ENCODE measurements at regions not wholly inside any gene's neighbourhood (a gene's known extent, or its start where the extent isn't known, plus 50 kb on each side); places are given as distances from the start of the nearest gene placed in this dataset.

DNA sequence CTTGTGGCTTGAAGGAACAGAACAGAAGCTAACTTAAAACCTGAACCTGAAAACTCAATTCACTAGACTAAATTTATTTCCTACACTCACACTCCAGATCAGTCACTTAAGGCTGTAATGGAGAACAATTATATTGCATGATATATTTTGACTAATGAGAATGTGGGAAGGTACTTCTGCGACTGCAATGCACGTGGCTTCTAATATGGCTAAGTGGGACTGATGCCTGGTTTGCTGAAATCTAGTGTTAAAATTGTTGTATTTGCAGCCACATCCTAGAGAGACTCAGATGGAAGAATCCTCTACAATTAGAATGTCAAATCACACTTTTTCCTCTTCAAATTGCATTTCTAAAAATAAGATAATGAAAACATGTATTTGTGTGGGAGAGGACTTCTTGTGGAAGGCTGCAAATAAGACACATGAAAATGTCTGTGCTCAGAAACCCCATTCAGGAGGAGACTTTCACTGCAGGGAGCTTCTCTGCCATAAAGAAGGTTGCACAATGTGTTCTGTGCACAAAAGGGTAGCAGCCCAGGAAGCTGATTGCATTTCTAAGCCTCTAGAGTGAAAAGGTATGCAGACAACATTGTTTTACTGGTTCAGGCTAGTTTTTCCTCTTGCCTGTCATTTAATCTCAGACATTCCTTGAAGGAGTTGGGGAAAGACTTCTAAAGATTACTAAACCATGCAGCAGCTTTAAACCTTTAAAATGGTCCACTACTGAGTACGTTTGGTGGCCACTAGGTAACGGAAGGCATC, 224.3 kb downstream of the NEDD1 start:
- Histone ChIP-seq H3K36me3 (replicated peaks in 1 of 2; ENCODE audit: control insufficient read depth in 1 of 2, insufficient read depth in 2 of 2, low read length in 2 of 2) (no peaks in the 10 kb centered on the region), H3K27me3 (ENCODE audit: control insufficient read depth in 1 of 2, insufficient read depth in 2 of 2, low read length in 2 of 2) (no peaks in the 10 kb centered on the region), H3K9me3 (ENCODE audit: low read length) (no peaks in the 10 kb centered on the region), H4K20me1 (ENCODE audit: insufficient read depth, low read length) (no peaks in the 10 kb centered on the region), H3K79me2 (ENCODE audit: insufficient read depth, low read length) (no peaks in the 10 kb centered on the region), H3K4me2 (ENCODE audit: low read depth, low read length) (no peak overlapping the region), H3K4me3 (replicated peaks in 1 of 3; ENCODE audit: insufficient read depth in 1 of 3, low read depth in 2 of 3, low read length in 3 of 3) (no peak overlapping the region), H2AFZ (ENCODE audit: low read length) (no peak overlapping the region), H3K9ac (ENCODE audit: insufficient read depth, low read depth, low read length) (no peak overlapping the region), H3K4me1 (ENCODE audit: insufficient read depth, low read length) (no peaks in the 10 kb centered on the region), H3K27ac (ENCODE audit: extremely low read length, insufficient read depth, low read length) (no peak overlapping the region)
- TF ChIP-seq ZNF441 (CRISPR knock-in tag; IDR thresholded peaks at IDR 0.05; ENCODE audit: borderline replicate concordance) (no peak), ZNF572 (CRISPR knock-in tag; IDR thresholded peaks at IDR 0.05) (no peak), ZNF17 (CRISPR knock-in tag; IDR thresholded peaks at IDR 0.05) (no peak), ZFY (CRISPR knock-in tag; IDR thresholded peaks at IDR 0.05) (no peak), ELF3 (CRISPR knock-in tag; IDR thresholded peaks at IDR 0.05) (no peak), ZBTB20 (CRISPR knock-in tag; IDR thresholded peaks at IDR 0.05; ENCODE audit: borderline replicate concordance, low read depth) (no peak), ZNF432 (CRISPR knock-in tag; IDR thresholded peaks at IDR 0.05; ENCODE audit: borderline replicate concordance) (no peak), ZNF253 (CRISPR knock-in tag; IDR thresholded peaks at IDR 0.05; ENCODE audit: borderline replicate concordance) (no peak), ZNF30 (CRISPR knock-in tag; IDR thresholded peaks at IDR 0.05) (no peak), TP53 (CRISPR knock-in tag; conservative IDR thresholded peaks at IDR 0.05) (no peak), ZNF260 (CRISPR knock-in tag; IDR thresholded peaks at IDR 0.05; ENCODE audit: borderline replicate concordance, low read depth) (no peak), ZNF784 (CRISPR knock-in tag; IDR thresholded peaks at IDR 0.05; ENCODE audit: borderline replicate concordance) (no peak), KAT7 (CRISPR knock-in tag; IDR thresholded peaks at IDR 0.05; ENCODE audit: borderline replicate concordance) (no peak), ZNF713 (CRISPR knock-in tag; IDR thresholded peaks at IDR 0.05) (no peak), ZNF496 (CRISPR knock-in tag; IDR thresholded peaks at IDR 0.05; ENCODE audit: insufficient replicate concordance) (no peak), ZNF878 (CRISPR knock-in tag; IDR thresholded peaks at IDR 0.05) (no peak), GABPA (IDR thresholded peaks at IDR 0.05; ENCODE audit: low read depth, low read length) (no peak), GABPA (CRISPR knock-in tag; IDR thresholded peaks at IDR 0.05; ENCODE audit: low read depth) (no peak)
- TF ChIP-seq, protein P1, sequence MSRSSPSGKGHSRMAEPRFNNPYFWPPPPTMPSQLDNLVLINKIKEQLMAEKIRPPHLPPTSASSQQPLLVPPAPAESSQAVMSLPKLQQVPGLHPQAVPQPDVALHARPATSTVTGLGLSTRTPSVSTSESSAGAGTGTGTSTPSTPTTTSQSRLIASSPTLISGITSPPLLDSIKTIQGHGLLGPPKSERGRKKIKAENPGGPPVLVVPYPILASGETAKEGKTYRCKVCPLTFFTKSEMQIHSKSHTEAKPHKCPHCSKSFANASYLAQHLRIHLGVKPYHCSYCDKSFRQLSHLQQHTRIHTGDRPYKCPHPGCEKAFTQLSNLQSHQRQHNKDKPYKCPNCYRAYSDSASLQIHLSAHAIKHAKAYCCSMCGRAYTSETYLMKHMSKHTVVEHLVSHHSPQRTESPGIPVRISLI (CRISPR knock-in tag; IDR thresholded peaks at IDR 0.05; ENCODE audit: borderline replicate concordance), result no peak
- TF ChIP-seq, protein P2, sequence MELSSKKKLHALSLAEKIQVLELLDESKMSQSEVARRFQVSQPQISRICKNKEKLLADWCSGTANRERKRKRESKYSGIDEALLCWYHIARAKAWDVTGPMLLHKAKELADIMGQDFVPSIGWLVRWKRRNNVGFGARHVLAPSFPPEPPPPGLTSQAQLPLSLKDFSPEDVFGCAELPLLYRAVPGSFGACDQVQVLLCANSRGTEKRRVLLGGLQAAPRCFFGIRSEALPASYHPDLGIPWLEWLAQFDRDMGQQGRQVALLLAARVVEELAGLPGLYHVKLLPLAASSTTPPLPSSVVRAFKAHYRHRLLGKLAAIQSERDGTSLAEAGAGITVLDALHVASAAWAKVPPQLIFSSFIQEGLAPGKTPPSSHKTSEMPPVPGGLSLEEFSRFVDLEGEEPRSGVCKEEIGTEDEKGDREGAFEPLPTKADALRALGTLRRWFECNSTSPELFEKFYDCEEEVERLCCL (CRISPR knock-in tag; IDR thresholded peaks at IDR 0.05; ENCODE audit: borderline replicate concordance), result no peak
- 5% methylated on average over 4 of the region's 4 CpGs for WGBS (ENCODE audit: low lambda C conversion rate)
- ChIA-PET POLR2A (no interaction called here), CTCF (ENCODE audit: low intra/inter-chr PET ratio, low total read pairs) (no interaction called here)
- BruUV-seq (replicated peaks), result no TSS peak
- FAIRE-seq (no peak), ATAC-seq (no peak), DNase-seq (ENCODE audit: low spot score) (no peak)
- intact Hi-C loops (cut with micrococcal nuclease; ENCODE audit: unreplicated experiment) (no loop called here), in situ Hi-C loops (cut with HindIII; ENCODE audit: extremely low pct_ligation_motif_present, low pct_unique_long_range_greater_than_20kb) (loop anchor here (25.0 kb wide), 1 partner anchor 1256 kb away; no protein-coding TSS in a partner anchor)
